ENCODE measurements at regions not wholly inside any gene's neighbourhood (a gene's known extent, or its start where the extent isn't known, plus 50 kb on each side); places are given as distances from the start of the nearest gene placed in this dataset.

- H2AFZ ChIP-seq (ENCODE audit: low read depth, low read length), result no peak overlapping the region
- no peaks in the 10 kb centered on the region for H3K36me3 ChIP-seq (ENCODE audit: insufficient read depth, low read length)
- H4K20me1 ChIP-seq (ENCODE audit: insufficient read depth, low read length), result no peaks in the 10 kb centered on the region
- no peaks in the 10 kb centered on the region for H3K4me1 ChIP-seq (ENCODE audit: insufficient read depth, low read length)
- DNase-seq (no peak), ATAC-seq (ENCODE audit: insufficient read depth, low read depth) (no peak)
- H3K4me2 ChIP-seq (ENCODE audit: insufficient read depth, low read length), result no peak overlapping the region
- H3K27me3 ChIP-seq (ENCODE audit: insufficient read depth, low read length, poor library complexity), result no peaks in the 10 kb centered on the region
- no peak overlapping the region for H3K4me3 ChIP-seq (ENCODE audit: low read depth in 1 of 2, low read length in 2 of 2)
- no peak for TF ChIP-seq CTCF (IDR thresholded peaks at IDR 0.05; ENCODE audit: borderline replicate concordance, extremely low read depth, low read length, poor library complexity, severe bottlenecking)
- TF ChIP-seq EZH2 (IDR thresholded peaks at IDR 0.05; ENCODE audit: borderline replicate concordance, low read depth, low read length, severe bottlenecking), result no peak
- no peak overlapping the region for H3K27ac ChIP-seq (ENCODE audit: low read length)
- no peaks in the 10 kb centered on the region for H3K9me3 ChIP-seq (ENCODE audit: insufficient read depth, low read length, severe bottlenecking)
- H3K9ac ChIP-seq (ENCODE audit: low read depth, low read length), result no peak overlapping the region
- no peaks in the 10 kb centered on the region for H3K79me2 ChIP-seq (ENCODE audit: insufficient read depth, low read length)
These were observed 54.7 kb upstream of the DNAJC1 start for GRCh38 chr10:22058201-22058600.

- DNase-seq (no peak), ATAC-seq (ENCODE audit: insufficient read depth, low read depth) (no peak)
- H3K4me2 ChIP-seq (ENCODE audit: insufficient read depth, low read length), result no peak overlapping the region
- H3K27ac ChIP-seq (ENCODE audit: low read length), result no peak overlapping the region
- TF ChIP-seq EZH2 (IDR thresholded peaks at IDR 0.05; ENCODE audit: borderline replicate concordance, low read depth, low read length, severe bottlenecking) (no peak), CTCF (IDR thresholded peaks at IDR 0.05; ENCODE audit: borderline replicate concordance, extremely low read depth, low read length, poor library complexity, severe bottlenecking) (no peak)
- no peak overlapping the region for H3K4me3 ChIP-seq (ENCODE audit: low read depth in 1 of 2, low read length in 2 of 2)
- no peaks in the 10 kb centered on the region for H3K79me2 ChIP-seq (ENCODE audit: insufficient read depth, low read length)
- H3K9ac ChIP-seq (ENCODE audit: low read depth, low read length), result no peak overlapping the region
- no peaks in the 10 kb centered on the region for H4K20me1 ChIP-seq (ENCODE audit: insufficient read depth, low read length)
- no peaks in the 10 kb centered on the region for H3K27me3 ChIP-seq (ENCODE audit: insufficient read depth, low read length, poor library complexity)
- H3K4me1 ChIP-seq (ENCODE audit: insufficient read depth, low read length), result no peaks in the 10 kb centered on the region
- no peaks in the 10 kb centered on the region for H3K36me3 ChIP-seq (ENCODE audit: insufficient read depth, low read length)
- no peaks in the 10 kb centered on the region for H3K9me3 ChIP-seq (ENCODE audit: insufficient read depth, low read length, severe bottlenecking)
- H2AFZ ChIP-seq (ENCODE audit: low read depth, low read length), result no peak overlapping the region
These were observed 51.4 kb upstream of the DNAJC1 start for GRCh38 chr10:22054961-22055360.
